Spinal cord (tissue), 9 donors: ENCODE measurements at regions not wholly inside any gene's neighbourhood (a gene's known extent, or its start where the extent isn't known, plus 50 kb on each side); places are given as distances from the start of the nearest gene placed in this dataset.

ENCODE experiments used
- DNase-seq, 6 donors: peaks; one replicate each; pipeline versions ENCODE4 v3.0.0 to v3.0.0-alpha.2; 2013 to 2015; ENCODE audit warnings: low spot score in 6 of 6, low read depth in 4 of 6
- H3K27ac ChIP-seq: one replicate; pipeline ENCODE4 v1.5.1; 2013; ENCODE audit warnings: low read depth, low read length, control low read depth
- H3K27me3 ChIP-seq: one replicate; pipeline ENCODE4 v1.6.1; 2013; ENCODE audit warnings: low read length; ENCODE audit not compliant: control insufficient read depth, insufficient read depth
- H3K36me3 ChIP-seq: one replicate; pipeline ENCODE4 v1.6.1; 2013; ENCODE audit warnings: low read length; ENCODE audit not compliant: control insufficient read depth, insufficient read depth
- H3K4me1 ChIP-seq: one replicate; pipeline ENCODE4 v1.6.1; 2013; ENCODE audit warnings: low read length; ENCODE audit not compliant: control insufficient read depth, insufficient read depth
- H3K4me3 ChIP-seq: one replicate; pipeline ENCODE4 v1.5.1; 2013; ENCODE audit warnings: low read depth, low read length, control low read depth
- H3K9me3 ChIP-seq: one replicate; pipeline ENCODE4 v1.6.1; 2013; ENCODE audit warnings: low read length; ENCODE audit not compliant: control insufficient read depth, insufficient read depth
- WGBS: methylation state at CpG from one replicate; pipeline ENCODE4 v1.1.5; 2013; ENCODE audit warnings: missing lambda C conversion rate; ENCODE audit not compliant: insufficient coverage; 5-methylcytosine and 5-hydroxymethylcytosine counted together
- donor health status: healthy.

DNA sequence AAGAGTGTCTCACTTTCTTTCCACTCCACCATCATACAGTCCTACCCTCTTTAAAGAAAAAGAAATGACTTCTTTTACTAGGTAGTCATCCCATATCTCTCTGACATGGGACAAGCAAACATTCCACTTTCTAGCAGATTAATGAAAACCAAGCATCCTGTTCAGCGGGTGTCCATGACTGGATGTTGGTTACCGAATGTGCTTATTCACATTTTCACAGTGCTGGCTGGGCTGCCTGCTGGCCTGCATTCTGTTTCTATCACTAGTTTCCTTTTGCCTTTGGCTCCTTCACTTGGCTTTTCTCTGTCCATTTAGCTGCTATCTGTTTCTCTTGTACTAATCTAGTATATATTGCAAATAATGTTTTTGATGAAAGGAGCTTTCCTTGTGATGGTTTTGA is 598.4 kb downstream of the RWDD3 start:
- H3K4me3 ChIP-seq, result no peak overlapping the region
- H3K9me3 ChIP-seq, result peaks cover 1% of the 10 kb centered on the region
- peak in 4 of 6 donors; percentile 1 to 45 (median 20) for DNase-seq
- H3K4me1 ChIP-seq, result no peaks in the 10 kb centered on the region
- no peaks in the 10 kb centered on the region for H3K36me3 ChIP-seq
- H3K27me3 ChIP-seq, result no peaks in the 10 kb centered on the region
- WGBS, result 34% methylated on average over 2 of the region's 2 CpGs
- H3K27ac ChIP-seq, result no peak overlapping the region

DNA sequence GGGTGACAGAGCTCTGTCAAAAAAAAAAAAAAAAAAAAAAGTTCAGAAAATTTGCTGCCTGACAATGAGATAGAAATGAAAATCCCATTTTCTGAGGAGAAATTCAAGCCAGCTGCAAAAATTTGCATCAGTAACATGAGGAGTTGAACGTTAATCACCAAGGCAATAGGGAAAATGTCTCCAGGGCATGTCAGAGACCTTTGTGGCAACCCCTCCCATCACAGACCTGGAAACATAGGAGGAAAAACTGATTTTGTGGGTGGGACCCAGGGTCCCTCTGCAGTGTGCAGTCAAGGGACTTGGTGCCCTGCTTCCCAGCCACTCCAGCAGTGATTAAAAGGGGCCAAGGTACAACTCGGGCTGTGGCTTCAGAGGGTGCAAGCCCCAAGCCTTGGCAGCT is 615.4 kb downstream of the RWDD3 start:
- H3K4me3 ChIP-seq, result no peak overlapping the region
- H3K27ac ChIP-seq, result no peak overlapping the region
- H3K9me3 ChIP-seq, result no peaks in the 10 kb centered on the region
- no peaks in the 10 kb centered on the region for H3K4me1 ChIP-seq
- H3K36me3 ChIP-seq, result no peaks in the 10 kb centered on the region
- WGBS, result 100% methylated on average over 1 of the region's 2 CpGs
- no peak for DNase-seq
- no peaks in the 10 kb centered on the region for H3K27me3 ChIP-seq

DNA sequence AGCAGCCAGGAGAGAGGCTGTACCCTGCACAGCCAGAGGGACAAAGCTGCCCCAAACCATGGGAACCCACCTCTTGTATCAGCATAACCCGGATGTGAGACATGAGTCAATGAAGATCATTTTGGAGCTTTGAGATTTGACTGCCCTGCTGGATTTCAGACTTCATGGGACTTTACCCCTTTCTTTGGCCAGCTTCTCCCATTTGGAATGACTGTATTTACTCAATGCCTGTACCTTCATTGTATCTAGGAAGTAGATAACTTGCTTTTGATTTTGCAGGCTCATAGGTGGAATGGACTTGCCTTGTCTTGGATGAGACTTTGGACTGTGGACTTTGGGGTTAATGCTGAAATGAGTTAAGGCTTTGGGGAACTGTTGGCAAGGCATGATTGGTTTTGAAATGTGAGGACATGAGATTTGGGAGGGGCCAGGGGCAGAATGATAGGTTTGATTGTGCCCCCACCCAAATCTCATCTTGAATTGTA is 616.2 kb downstream of the RWDD3 start:
- H3K27ac ChIP-seq, result no peak overlapping the region
- H3K9me3 ChIP-seq, result no peaks in the 10 kb centered on the region
- WGBS, result no CpG with 5 or more reads among the region's 1 CpG
- H3K4me3 ChIP-seq, result no peak overlapping the region
- H3K36me3 ChIP-seq, result no peaks in the 10 kb centered on the region
- H3K27me3 ChIP-seq, result no peaks in the 10 kb centered on the region
- H3K4me1 ChIP-seq, result no peaks in the 10 kb centered on the region
- no peak for DNase-seq

DNA sequence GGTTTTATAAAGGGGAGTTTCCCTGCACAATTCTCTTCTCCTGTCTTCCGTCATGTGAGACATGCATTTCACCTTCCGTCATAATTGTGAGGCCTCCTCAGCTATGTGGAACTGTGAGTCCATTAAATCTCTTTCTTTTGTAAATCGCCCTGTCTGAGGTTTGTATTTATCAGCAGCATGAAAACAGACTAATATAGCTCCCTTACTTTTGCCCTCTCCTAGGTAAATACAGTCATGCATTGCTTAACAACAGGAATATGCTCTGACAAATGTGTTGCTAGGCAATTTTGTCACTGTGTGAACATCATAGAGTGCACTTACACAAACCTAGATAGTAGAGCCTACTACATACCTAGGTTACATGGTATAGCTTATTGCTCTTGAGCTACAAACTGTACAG is 616.8 kb downstream of the RWDD3 start:
- WGBS, result no CpG with 5 or more reads among the region's 3 CpGs
- no peaks in the 10 kb centered on the region for H3K9me3 ChIP-seq
- H3K27ac ChIP-seq, result no peak overlapping the region
- H3K4me3 ChIP-seq, result no peak overlapping the region
- no peaks in the 10 kb centered on the region for H3K27me3 ChIP-seq
- H3K4me1 ChIP-seq, result no peaks in the 10 kb centered on the region
- DNase-seq, result no peak
- H3K36me3 ChIP-seq, result no peaks in the 10 kb centered on the region

DNA sequence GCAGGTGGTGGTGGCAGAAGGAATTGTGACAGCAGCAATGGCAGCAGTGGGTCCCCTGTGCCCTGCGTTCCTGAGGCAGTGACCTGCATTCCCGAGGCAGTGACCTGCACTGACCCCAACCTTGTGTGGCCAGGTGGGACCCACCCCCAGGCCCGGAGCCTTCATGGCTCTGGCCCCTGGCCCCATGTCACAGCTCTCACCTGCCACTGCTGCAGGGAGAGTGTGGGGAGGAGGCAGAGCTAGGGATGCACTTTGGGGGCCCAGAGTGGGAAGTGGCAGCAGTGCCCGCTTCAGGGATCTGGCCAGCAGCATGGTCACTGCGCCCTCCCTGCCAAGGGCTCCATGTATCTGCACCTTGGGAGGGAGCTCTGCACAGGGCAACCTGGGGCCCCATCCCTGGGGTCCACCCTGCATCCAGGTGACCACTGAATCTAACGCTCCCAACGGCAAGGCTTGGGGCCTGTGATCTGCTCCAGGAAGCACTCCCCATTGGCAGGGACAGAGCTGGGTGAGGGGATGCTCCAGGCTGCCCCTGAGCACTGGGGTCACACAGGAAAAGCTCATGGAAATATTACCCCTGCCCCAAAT is 618.6 kb downstream of the RWDD3 start:
- H3K27me3 ChIP-seq, result no peaks in the 10 kb centered on the region
- H3K27ac ChIP-seq, result no peak overlapping the region
- no peaks in the 10 kb centered on the region for H3K4me1 ChIP-seq
- no peak for DNase-seq
- no peaks in the 10 kb centered on the region for H3K36me3 ChIP-seq
- no peaks in the 10 kb centered on the region for H3K9me3 ChIP-seq
- 82% methylated on average over 6 of the region's 7 CpGs for WGBS
- H3K4me3 ChIP-seq, result no peak overlapping the region

DNA sequence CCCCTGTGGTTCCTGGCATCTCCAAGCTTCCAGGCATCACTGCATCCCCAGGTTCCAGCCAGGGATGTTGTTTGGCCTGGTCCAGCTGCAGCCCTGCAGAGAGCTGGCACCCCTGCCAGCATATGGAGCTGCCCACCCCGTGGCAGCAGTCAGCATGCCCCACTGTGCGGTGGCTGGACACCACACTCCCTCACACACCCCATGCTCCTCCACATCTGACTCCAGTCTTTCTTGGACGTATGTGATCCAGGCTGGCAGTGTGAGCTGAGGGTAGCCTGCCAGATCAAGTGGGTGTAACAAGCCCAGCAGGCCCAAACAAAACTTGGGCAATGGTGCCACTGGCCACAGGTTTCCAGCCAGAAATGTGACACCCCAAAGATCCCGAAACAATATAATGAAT is 620.4 kb downstream of the RWDD3 start:
- Histone ChIP-seq H3K27ac (no peak overlapping the region), H3K36me3 (no peaks in the 10 kb centered on the region), H3K4me3 (no peak overlapping the region), H3K27me3 (no peaks in the 10 kb centered on the region), H3K4me1 (no peaks in the 10 kb centered on the region), H3K9me3 (no peaks in the 10 kb centered on the region)
- no peak for DNase-seq
- WGBS, result 70% methylated on average over 2 of the region's 4 CpGs

DNA sequence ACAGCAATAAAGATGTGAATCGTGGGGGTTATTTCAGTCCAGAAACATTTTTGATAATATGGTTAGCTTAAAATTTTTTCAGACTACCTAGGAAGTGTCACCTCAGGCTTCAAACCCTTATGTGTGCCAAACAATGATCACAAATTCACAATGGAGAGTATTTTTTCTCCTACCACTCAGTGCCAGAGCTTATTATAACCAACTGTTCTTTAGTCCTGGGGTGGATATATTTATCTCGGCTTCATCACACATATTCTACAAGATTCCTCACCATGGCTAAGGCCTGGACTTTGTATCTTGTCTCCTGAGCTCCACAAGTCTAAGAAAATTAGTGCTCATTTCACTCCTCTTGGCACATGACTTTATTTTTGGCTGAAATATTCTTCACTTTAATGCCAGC is 629.1 kb downstream of the RWDD3 start:
- H3K4me1 ChIP-seq, result no peaks in the 10 kb centered on the region
- 100% methylated on average over 1 of the region's 2 CpGs for WGBS
- no peak overlapping the region for H3K27ac ChIP-seq
- H3K9me3 ChIP-seq, result no peaks in the 10 kb centered on the region
- H3K36me3 ChIP-seq, result no peaks in the 10 kb centered on the region
- H3K4me3 ChIP-seq, result no peak overlapping the region
- no peaks in the 10 kb centered on the region for H3K27me3 ChIP-seq
- no peak for DNase-seq

DNA sequence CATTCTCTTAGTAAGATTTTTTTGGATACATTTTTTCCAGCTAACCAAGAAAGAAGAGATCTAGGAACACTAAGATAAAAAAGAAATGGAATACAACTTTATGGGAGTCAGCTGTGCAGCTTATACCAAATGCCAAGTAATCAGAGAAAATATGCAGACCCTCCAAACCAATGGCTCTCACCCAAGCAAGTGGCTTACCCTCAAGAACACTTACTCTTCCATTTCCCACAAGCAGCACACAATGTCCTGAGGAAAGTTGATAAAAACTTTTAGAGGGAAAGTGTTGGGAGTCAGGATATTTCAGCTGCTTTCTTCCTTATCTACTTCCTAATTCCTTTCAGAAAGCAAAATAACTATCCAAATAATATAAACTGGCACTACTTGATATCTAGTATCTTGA is 631.8 kb downstream of the RWDD3 start:
- H3K27me3 ChIP-seq, result no peaks in the 10 kb centered on the region
- H3K4me3 ChIP-seq, result no peak overlapping the region
- no peak for DNase-seq
- H3K4me1 ChIP-seq, result no peaks in the 10 kb centered on the region
- no peaks in the 10 kb centered on the region for H3K9me3 ChIP-seq
- no peak overlapping the region for H3K27ac ChIP-seq
- H3K36me3 ChIP-seq, result no peaks in the 10 kb centered on the region

DNA sequence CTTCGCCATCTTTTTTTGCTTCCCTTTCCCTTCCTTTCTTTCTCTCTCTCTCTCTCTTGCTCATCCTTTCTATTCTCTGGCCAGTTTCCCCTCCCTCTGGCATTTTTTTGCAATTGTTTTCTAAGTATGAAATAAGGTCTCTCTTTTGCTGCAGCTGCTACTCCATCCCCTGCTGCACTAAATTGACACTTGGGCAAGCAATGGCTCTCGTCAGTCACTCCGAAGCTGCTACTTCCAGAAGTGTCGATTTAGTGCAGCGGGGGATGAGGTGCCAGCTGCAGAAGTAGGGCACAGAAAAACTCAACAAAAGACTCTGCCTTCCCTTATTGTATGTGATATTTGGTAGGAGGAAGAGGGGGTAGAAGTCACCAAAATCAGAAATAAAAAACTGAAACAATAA is 642.3 kb downstream of the RWDD3 start:
- H3K4me1 ChIP-seq, result no peaks in the 10 kb centered on the region
- H3K9me3 ChIP-seq, result peaks cover 5% of the 10 kb centered on the region
- H3K27me3 ChIP-seq, result no peaks in the 10 kb centered on the region
- H3K36me3 ChIP-seq, result no peaks in the 10 kb centered on the region
- H3K4me3 ChIP-seq, result no peak overlapping the region
- WGBS, result 100% methylated on average over 1 of the region's 5 CpGs
- DNase-seq, result peak in 3 of 6 donors; percentile 1 to 58 (median 4)
- H3K27ac ChIP-seq, result no peak overlapping the region

DNA sequence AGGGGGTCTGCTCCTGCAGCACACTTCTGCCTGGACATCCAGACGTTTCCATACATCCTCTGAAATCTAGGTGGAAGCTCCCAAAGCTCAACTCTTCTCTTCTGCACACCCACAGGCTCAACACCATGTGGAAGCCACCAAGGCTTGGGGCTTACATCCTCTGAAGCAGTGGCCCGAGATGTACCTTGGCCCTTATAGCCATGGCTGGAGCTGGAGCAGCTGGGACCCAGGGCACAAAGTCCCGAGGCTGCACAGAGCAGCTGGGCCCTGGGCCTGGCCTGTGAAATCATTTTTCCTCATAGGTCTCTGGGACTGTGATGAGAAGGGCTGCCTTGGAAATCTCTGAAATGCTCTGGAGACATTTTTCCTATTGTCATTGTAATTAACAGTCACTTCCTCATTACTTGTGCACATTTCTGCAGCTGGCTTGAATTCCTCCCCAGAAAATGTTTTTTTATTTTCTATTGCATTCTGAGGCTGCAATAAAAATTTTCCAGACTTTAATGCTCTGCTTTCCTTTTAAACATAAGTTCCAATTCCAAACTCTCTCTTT is 645.6 kb downstream of the RWDD3 start:
- Histone ChIP-seq H3K9me3 (peaks cover 5% of the 10 kb centered on the region), H3K27me3 (no peaks in the 10 kb centered on the region), H3K27ac (no peak overlapping the region), H3K4me1 (no peaks in the 10 kb centered on the region), H3K4me3 (no peak overlapping the region), H3K36me3 (no peaks in the 10 kb centered on the region)
- no peak for DNase-seq
- WGBS, result 78% methylated on average over 3 of the region's 3 CpGs
